ENCODE measurements at regions not wholly inside any gene's neighbourhood (a gene's known extent, or its start where the extent isn't known, plus 50 kb on each side); places are given as distances from the start of the nearest gene placed in this dataset.

DNA sequence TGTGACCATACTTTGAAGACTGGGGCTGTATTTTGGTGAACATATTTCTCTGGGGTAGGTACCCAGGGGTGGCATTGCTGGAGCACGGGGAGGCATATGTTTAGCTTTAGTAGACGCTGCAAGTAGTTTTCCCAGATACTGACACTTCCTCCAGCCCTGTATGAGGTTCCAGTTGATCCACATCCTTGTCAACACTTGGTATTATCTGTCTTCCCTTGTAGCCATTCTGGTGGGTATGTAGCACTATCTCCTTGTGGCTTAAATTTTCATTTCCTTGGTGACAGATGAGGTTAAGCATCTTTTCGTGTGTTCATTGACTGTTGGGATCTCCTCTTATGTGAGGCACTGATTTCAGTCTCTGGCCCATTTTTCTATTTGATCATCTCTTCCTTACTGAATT, 179.1 kb downstream of the PHETA1 start:
- peaks cover 7% of the 10 kb centered on the region for H3K27me3 Mint-ChIP-seq (ENCODE audit: insufficient read depth, low read depth, poor library complexity)
- no peak for ATAC-seq
- H3K36me3 Mint-ChIP-seq (ENCODE audit: low read depth): no peaks in the 10 kb centered on the region
- Histone ChIP-seq H3K9me2 (ENCODE audit: insufficient read depth) (no peaks in the 10 kb centered on the region), H4K20me1 (replicated peaks; ENCODE audit: insufficient read depth) (no peaks in the 10 kb centered on the region), H3K27ac (ENCODE audit: low read depth) (no peak overlapping the region), H3K4me1 (ENCODE audit: insufficient read depth) (peaks cover 22% of the 10 kb centered on the region), H3K79me2 (replicated peaks; ENCODE audit: insufficient read depth) (no peaks in the 10 kb centered on the region), H3K4me2 (no peak overlapping the region), H3F3A (replicated peaks; ENCODE audit: low read depth) (no peaks in the 10 kb centered on the region), H3K4me3 (no peak overlapping the region), H2AFZ (no peak overlapping the region), H3K27me3 (ENCODE audit: insufficient read depth) (no peaks in the 10 kb centered on the region), H3K36me3 (ENCODE audit: insufficient read depth) (no peaks in the 10 kb centered on the region)
- H3K4me1 Mint-ChIP-seq: peaks cover 27% of the 10 kb centered on the region
- H3K27ac Mint-ChIP-seq: no peak overlapping the region
- TF ChIP-seq POLR2AphosphoS5 (IDR thresholded peaks at IDR 0.05; ENCODE audit: low read depth) (no peak), NANOG (IDR thresholded peaks at IDR 0.05; ENCODE audit: borderline replicate concordance) (no peak), ZNF331 (CRISPR knock-in tag; IDR thresholded peaks at IDR 0.05; ENCODE audit: low read depth) (no peak), STAT1 (IDR thresholded peaks at IDR 0.05; ENCODE audit: unreplicated experiment) (no peak), EZH2 (IDR thresholded peaks at IDR 0.05; ENCODE audit: low read depth, unreplicated experiment) (no peak), ZNF114 (CRISPR knock-in tag; IDR thresholded peaks at IDR 0.05) (no peak), CREB1 (CRISPR knock-in tag; IDR thresholded peaks at IDR 0.05; ENCODE audit: low read depth) (no peak), EZH2phosphoT487 (IDR thresholded peaks at IDR 0.05; ENCODE audit: unreplicated experiment) (no peak), JUNB (IDR thresholded peaks at IDR 0.05; ENCODE audit: unreplicated experiment) (no peak)
- TF ChIP-seq, protein P1, sequence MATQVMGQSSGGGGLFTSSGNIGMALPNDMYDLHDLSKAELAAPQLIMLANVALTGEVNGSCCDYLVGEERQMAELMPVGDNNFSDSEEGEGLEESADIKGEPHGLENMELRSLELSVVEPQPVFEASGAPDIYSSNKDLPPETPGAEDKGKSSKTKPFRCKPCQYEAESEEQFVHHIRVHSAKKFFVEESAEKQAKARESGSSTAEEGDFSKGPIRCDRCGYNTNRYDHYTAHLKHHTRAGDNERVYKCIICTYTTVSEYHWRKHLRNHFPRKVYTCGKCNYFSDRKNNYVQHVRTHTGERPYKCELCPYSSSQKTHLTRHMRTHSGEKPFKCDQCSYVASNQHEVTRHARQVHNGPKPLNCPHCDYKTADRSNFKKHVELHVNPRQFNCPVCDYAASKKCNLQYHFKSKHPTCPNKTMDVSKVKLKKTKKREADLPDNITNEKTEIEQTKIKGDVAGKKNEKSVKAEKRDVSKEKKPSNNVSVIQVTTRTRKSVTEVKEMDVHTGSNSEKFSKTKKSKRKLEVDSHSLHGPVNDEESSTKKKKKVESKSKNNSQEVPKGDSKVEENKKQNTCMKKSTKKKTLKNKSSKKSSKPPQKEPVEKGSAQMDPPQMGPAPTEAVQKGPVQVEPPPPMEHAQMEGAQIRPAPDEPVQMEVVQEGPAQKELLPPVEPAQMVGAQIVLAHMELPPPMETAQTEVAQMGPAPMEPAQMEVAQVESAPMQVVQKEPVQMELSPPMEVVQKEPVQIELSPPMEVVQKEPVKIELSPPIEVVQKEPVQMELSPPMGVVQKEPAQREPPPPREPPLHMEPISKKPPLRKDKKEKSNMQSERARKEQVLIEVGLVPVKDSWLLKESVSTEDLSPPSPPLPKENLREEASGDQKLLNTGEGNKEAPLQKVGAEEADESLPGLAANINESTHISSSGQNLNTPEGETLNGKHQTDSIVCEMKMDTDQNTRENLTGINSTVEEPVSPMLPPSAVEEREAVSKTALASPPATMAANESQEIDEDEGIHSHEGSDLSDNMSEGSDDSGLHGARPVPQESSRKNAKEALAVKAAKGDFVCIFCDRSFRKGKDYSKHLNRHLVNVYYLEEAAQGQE (IDR thresholded peaks at IDR 0.05; ENCODE audit: unreplicated experiment): no peak
- TF ChIP-seq, protein P2, sequence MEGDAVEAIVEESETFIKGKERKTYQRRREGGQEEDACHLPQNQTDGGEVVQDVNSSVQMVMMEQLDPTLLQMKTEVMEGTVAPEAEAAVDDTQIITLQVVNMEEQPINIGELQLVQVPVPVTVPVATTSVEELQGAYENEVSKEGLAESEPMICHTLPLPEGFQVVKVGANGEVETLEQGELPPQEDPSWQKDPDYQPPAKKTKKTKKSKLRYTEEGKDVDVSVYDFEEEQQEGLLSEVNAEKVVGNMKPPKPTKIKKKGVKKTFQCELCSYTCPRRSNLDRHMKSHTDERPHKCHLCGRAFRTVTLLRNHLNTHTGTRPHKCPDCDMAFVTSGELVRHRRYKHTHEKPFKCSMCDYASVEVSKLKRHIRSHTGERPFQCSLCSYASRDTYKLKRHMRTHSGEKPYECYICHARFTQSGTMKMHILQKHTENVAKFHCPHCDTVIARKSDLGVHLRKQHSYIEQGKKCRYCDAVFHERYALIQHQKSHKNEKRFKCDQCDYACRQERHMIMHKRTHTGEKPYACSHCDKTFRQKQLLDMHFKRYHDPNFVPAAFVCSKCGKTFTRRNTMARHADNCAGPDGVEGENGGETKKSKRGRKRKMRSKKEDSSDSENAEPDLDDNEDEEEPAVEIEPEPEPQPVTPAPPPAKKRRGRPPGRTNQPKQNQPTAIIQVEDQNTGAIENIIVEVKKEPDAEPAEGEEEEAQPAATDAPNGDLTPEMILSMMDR (conservative IDR thresholded peaks at IDR 0.05; ENCODE audit: low read depth in 2 of 2): no peak
- TF ChIP-seq, protein P3, sequence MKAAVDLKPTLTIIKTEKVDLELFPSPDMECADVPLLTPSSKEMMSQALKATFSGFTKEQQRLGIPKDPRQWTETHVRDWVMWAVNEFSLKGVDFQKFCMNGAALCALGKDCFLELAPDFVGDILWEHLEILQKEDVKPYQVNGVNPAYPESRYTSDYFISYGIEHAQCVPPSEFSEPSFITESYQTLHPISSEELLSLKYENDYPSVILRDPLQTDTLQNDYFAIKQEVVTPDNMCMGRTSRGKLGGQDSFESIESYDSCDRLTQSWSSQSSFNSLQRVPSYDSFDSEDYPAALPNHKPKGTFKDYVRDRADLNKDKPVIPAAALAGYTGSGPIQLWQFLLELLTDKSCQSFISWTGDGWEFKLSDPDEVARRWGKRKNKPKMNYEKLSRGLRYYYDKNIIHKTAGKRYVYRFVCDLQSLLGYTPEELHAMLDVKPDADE (IDR thresholded peaks at IDR 0.05): no peak
- TF ChIP-seq, protein P4, sequence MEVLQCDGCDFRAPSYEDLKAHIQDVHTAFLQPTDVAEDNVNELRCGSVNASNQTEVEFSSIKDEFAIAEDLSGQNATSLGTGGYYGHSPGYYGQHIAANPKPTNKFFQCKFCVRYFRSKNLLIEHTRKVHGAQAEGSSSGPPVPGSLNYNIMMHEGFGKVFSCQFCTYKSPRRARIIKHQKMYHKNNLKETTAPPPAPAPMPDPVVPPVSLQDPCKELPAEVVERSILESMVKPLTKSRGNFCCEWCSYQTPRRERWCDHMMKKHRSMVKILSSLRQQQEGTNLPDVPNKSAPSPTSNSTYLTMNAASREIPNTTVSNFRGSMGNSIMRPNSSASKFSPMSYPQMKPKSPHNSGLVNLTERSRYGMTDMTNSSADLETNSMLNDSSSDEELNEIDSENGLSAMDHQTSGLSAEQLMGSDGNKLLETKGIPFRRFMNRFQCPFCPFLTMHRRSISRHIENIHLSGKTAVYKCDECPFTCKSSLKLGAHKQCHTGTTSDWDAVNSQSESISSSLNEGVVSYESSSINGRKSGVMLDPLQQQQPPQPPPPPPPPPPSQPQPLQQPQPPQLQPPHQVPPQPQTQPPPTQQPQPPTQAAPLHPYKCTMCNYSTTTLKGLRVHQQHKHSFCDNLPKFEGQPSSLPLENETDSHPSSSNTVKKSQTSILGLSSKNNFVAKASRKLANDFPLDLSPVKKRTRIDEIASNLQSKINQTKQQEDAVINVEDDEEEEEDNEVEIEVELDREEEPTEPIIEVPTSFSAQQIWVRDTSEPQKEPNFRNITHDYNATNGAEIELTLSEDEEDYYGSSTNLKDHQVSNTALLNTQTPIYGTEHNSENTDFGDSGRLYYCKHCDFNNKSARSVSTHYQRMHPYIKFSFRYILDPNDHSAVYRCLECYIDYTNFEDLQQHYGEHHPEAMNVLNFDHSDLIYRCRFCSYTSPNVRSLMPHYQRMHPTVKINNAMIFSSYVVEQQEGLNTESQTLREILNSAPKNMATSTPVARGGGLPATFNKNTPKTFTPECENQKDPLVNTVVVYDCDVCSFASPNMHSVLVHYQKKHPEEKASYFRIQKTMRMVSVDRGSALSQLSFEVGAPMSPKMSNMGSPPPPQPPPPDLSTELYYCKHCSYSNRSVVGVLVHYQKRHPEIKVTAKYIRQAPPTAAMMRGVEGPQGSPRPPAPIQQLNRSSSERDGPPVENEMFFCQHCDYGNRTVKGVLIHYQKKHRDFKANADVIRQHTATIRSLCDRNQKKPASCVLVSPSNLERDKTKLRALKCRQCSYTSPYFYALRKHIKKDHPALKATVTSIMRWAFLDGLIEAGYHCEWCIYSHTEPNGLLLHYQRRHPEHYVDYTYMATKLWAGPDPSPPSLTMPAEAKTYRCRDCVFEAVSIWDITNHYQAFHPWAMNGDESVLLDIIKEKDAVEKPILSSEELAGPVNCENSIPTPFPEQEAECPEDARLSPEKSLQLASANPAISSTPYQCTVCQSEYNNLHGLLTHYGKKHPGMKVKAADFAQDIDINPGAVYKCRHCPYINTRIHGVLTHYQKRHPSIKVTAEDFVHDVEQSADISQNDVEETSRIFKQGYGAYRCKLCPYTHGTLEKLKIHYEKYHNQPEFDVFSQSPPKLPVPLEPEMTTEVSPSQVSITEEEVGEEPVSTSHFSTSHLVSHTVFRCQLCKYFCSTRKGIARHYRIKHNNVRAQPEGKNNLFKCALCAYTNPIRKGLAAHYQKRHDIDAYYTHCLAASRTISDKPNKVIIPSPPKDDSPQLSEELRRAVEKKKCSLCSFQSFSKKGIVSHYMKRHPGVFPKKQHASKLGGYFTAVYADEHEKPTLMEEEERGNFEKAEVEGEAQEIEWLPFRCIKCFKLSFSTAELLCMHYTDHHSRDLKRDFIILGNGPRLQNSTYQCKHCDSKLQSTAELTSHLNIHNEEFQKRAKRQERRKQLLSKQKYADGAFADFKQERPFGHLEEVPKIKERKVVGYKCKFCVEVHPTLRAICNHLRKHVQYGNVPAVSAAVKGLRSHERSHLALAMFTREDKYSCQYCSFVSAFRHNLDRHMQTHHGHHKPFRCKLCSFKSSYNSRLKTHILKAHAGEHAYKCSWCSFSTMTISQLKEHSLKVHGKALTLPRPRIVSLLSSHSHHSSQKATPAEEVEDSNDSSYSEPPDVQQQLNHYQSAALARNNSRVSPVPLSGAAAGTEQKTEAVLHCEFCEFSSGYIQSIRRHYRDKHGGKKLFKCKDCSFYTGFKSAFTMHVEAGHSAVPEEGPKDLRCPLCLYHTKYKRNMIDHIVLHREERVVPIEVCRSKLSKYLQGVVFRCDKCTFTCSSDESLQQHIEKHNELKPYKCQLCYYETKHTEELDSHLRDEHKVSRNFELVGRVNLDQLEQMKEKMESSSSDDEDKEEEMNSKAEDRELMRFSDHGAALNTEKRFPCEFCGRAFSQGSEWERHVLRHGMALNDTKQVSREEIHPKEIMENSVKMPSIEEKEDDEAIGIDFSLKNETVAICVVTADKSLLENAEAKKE (CRISPR knock-in tag; IDR thresholded peaks at IDR 0.05): no peak
- H3K4me3 Mint-ChIP-seq: no peak overlapping the region
- no peak for DNase-seq (ENCODE audit: low spot score)
- no peaks in the 10 kb centered on the region for H3K9me3 Mint-ChIP-seq
